K562 (cell line): ENCODE measurements at regions not wholly inside any gene's neighbourhood (a gene's known extent, or its start where the extent isn't known, plus 50 kb on each side); places are given as distances from the start of the nearest gene placed in this dataset.

Source experiments
- ATAC-seq: fragments of 200-7000 bp; cut with Tn5 transposase; 3 replicates; pipeline ENCODE4 v1.9.1; 2020; ENCODE audit warnings: moderate library complexity
- BruUV-seq: library from RNA; stranded (reverse); fragments of 400-500 nt; replicated peaks from 2 replicates; lab custom pipeline; 2021; lab: Mats Ljungman, UMichigan
- CTCF ChIA-PET: fragments of 300-600 bp; formaldehyde crosslinking; extraction: SDS; loops from one replicate; lab custom pipeline; 2021; ENCODE audit warnings: low intra/inter-chr PET ratio; lab: Yijun Ruan, JAX
- POLR2A ChIA-PET: fragments of 300-600, 350-650 bp; sonication (Branson Sonifier 250); formaldehyde crosslinking; extraction: SDS; loops from one replicate; lab custom pipeline; 2021; ENCODE audit warnings: antibody characterized with exemption, inconsistent platforms; lab: Yijun Ruan, JAX
- DNase-seq, 4 experiments: peaks; one replicate each; pipeline versions ENCODE4 v3.0.0 to v3.0.0-alpha.2; 2011 to 2018; ENCODE audit warnings: low spot score in 3 of 4, mixed read lengths in 3 of 4; ENCODE audit errors: extremely low read depth in 1 of 4
- FAIRE-seq: peaks from 2 replicates; lab custom pipeline; 2011; peaks lifted over from hg19 to GRCh38; lab: Jason Lieb, UNC
- H2AFZ ChIP-seq: 2 replicates; pipeline ENCODE4 v1.6.0; 2011; ENCODE audit warnings: low read depth, low read length, control low read depth, inconsistent platforms
- H3K27ac ChIP-seq: fragments of 200-600 bp; 3 replicates; pipeline ENCODE4 v1.8.0; 2011; ENCODE audit warnings: low read depth, mild to moderate bottlenecking, control low read depth, inconsistent platforms, low read length, moderate library complexity, mixed read lengths; ENCODE audit errors: extremely low read depth
- H3K27me3 ChIP-seq, 2 experiments: fragments of 300-600 bp in 1 of 2; 2 replicates in 1 of 2; 3 replicates in 1 of 2; pipeline versions ENCODE4 v1.6.0 to v1.8.0; 2011; ENCODE audit warnings: inconsistent platforms in 2 of 2, low read length in 2 of 2, mild to moderate bottlenecking in 1 of 2, mixed read lengths in 1 of 2, moderate library complexity in 1 of 2; ENCODE audit not compliant: control insufficient read depth in 2 of 2, insufficient read depth in 2 of 2
- H3K36me3 ChIP-seq: fragments of 300-600 bp; 3 replicates; pipeline ENCODE4 v1.8.0; 2011; ENCODE audit warnings: mild to moderate bottlenecking, low read length, inconsistent platforms; ENCODE audit not compliant: control insufficient read depth, insufficient read depth
- H3K4me1 ChIP-seq, 2 experiments: fragments of 200-600 bp in 1 of 2; replicated peaks in 1 of 2; 2 replicates in 1 of 2; 3 replicates in 1 of 2; pipeline versions ENCODE4 v1.5.1 to v1.8.0; 2011; ENCODE audit warnings: inconsistent platforms in 2 of 2, low read length in 2 of 2, mild to moderate bottlenecking in 1 of 2, mixed read lengths in 1 of 2, moderate library complexity in 1 of 2; ENCODE audit not compliant: control insufficient read depth in 2 of 2, insufficient read depth in 2 of 2
- H3K4me2 ChIP-seq: 2 replicates; pipeline ENCODE4 v1.6.1; 2011; ENCODE audit warnings: low read length, control low read depth, inconsistent platforms, mixed read lengths; ENCODE audit not compliant: insufficient read depth
- H3K4me3 ChIP-seq: fragments of 200-600 bp; sonication (generic), shearing (Covaris generic); 2 replicates; pipeline ENCODE4 v1.5.1; 2016; ENCODE audit warnings: control low read depth, inconsistent platforms
- H3K79me2 ChIP-seq: fragments of 200-600 bp; 3 replicates; pipeline ENCODE4 v1.8.0; 2011; ENCODE audit warnings: low read length, inconsistent platforms; ENCODE audit not compliant: control insufficient read depth, insufficient read depth
- H3K9ac ChIP-seq, 2 experiments: 2 replicates each; pipeline versions ENCODE4 v1.6.0 to v1.6.1; 2011; ENCODE audit warnings: low read depth in 2 of 2, low read length in 2 of 2, control low read depth in 1 of 2, inconsistent platforms in 1 of 2, mild to moderate bottlenecking in 1 of 2, mixed read lengths in 1 of 2; ENCODE audit not compliant: insufficient read depth in 1 of 2
- H3K9me1 ChIP-seq: one replicate; pipeline ENCODE4 v1.6.0; 2011; ENCODE audit warnings: inconsistent platforms, mild to moderate bottlenecking, low read length, moderate library complexity; ENCODE audit not compliant: control insufficient read depth, insufficient read depth
- H3K9me3 ChIP-seq: replicated peaks from 2 replicates; pipeline ENCODE4 v1.5.1; 2011; ENCODE audit warnings: low read depth, low read length, inconsistent platforms; ENCODE audit not compliant: control insufficient read depth, insufficient read depth
- H4K20me1 ChIP-seq: replicated peaks from 2 replicates; pipeline ENCODE4 v1.6.1; 2011; ENCODE audit warnings: low read length, inconsistent platforms, mixed read lengths; ENCODE audit not compliant: control insufficient read depth, insufficient read depth
- ETS2 ChIP-seq: IDR thresholded peaks from 2 replicates; pipeline ENCODE4 v1.6.1; 2016; ENCODE audit warnings: borderline replicate concordance, missing genetic modification characterization, mild to moderate bottlenecking, moderate library complexity, missing compliant biosample characterization; ENCODE audit not compliant: poor library complexity, severe bottlenecking
- MBD2 ChIP-seq: sonication (generic); IDR thresholded peaks from 2 replicates; pipeline ENCODE4 v1.6.1; 2016; ENCODE audit warnings: low read depth, borderline replicate concordance
- MYC ChIP-seq, 2 experiments: fragments of 250-450 bp in 1 of 2; sonication (Bioruptor Pico) in 1 of 2; IDR thresholded peaks; 2 replicates each; pipeline versions ENCODE4 v1.5.1 to v1.6.1; 2012 to 2021; ENCODE audit warnings: low read depth in 2 of 2, borderline replicate concordance in 1 of 2, improper control_type of control experiment in 1 of 2, low read length in 1 of 2, mild to moderate bottlenecking in 1 of 2, moderate library complexity in 1 of 2
- NFE2 ChIP-seq: IDR thresholded peaks from 2 replicates; pipeline ENCODE4 v1.6.1; 2014; ENCODE audit warnings: antibody characterized with exemption, low read depth
- POLR2B ChIP-seq: fragments of 450-650 bp; IDR thresholded peaks from 2 replicates; pipeline ENCODE4 v1.6.1; 2018; ENCODE audit warnings: low read depth; ENCODE audit not compliant: partially characterized antibody
- PYGO2 ChIP-seq: fragments of 450-650 bp; IDR thresholded peaks from 2 replicates; pipeline ENCODE4 v1.6.1; 2016; ENCODE audit warnings: mild to moderate bottlenecking, missing genetic modification characterization, moderate library complexity, missing compliant biosample characterization
- SRSF3 ChIP-seq: fragments of 200-400 bp; formaldehyde crosslinking; IDR thresholded peaks from 2 replicates; pipeline ENCODE4 v1.6.1; 2016; ENCODE audit warnings: mild to moderate bottlenecking, low read length, moderate library complexity; ENCODE audit not compliant: insufficient read depth
- ZEB2 ChIP-seq: fragments of 450-650 bp; IDR thresholded peaks from 2 replicates; pipeline ENCODE4 v1.6.1; 2016
- ZFP36 ChIP-seq: fragments of 150-350 bp; IDR thresholded peaks from 2 replicates; pipeline ENCODE4 v1.6.1; 2018; ENCODE audit warnings: low read length, low read depth; ENCODE audit not compliant: partially characterized antibody
- ZNF174 ChIP-seq: fragments of 250-450 bp; sonication (Bioruptor Pico); IDR thresholded peaks from 2 replicates; pipeline ENCODE4 v1.4.0; 2020; ENCODE audit warnings: mild to moderate bottlenecking
- ZNF23 ChIP-seq: fragments of 250-450 bp; sonication (Bioruptor Pico); IDR thresholded peaks from 2 replicates; pipeline ENCODE4 v1.4.0; 2020; ENCODE audit warnings: mild to moderate bottlenecking
- WGBS: fragments of 100-300 bp; shearing (Covaris generic); methylation state at CpG from one replicate; pipeline ENCODE4 v1.1.6; 2016; ENCODE audit warnings: low coverage, mixed read lengths; ENCODE audit not compliant: insufficient coverage; ENCODE audit errors: missing lambda C conversion rate; 5-methylcytosine and 5-hydroxymethylcytosine counted together
- in situ Hi-C: fragments of 300-500 bp; cut with MboI; formaldehyde crosslinking; loops from 4 replicates; pipeline ENCODE4 v1.15.0; 2018; ENCODE audit warnings: inconsistent platforms, mixed read lengths
- intact Hi-C: fragments of 100-400 bp; cut with micrococcal nuclease; formaldehyde crosslinking; loops from 2 replicates; pipeline ENCODE4 v1.14.2; 2022
- TF ChIP-seq, protein P1 (sequence below): fragments of 450-650 bp; IDR thresholded peaks from 2 replicates; pipeline ENCODE4 v1.6.1; 2018; ENCODE audit warnings: mild to moderate bottlenecking, low read depth; ENCODE audit not compliant: partially characterized antibody
- TF ChIP-seq, protein P2 (sequence below), 2 experiments: fragments of 200-800 bp in 1 of 2; sonication (Bioruptor generic) in 1 of 2; sonication (generic) in 1 of 2; formaldehyde crosslinking in 1 of 2; IDR thresholded peaks in 1 of 2; conservative IDR thresholded peaks in 1 of 2; 2 replicates each; pipeline versions ENCODE4 v1.5.0 to v1.6.1; 2016 to 2020; ENCODE audit warnings: missing compliant biosample characterization in 1 of 2, missing genetic modification characterization in 1 of 2, missing genetic modification reagents in 1 of 2

DNA sequence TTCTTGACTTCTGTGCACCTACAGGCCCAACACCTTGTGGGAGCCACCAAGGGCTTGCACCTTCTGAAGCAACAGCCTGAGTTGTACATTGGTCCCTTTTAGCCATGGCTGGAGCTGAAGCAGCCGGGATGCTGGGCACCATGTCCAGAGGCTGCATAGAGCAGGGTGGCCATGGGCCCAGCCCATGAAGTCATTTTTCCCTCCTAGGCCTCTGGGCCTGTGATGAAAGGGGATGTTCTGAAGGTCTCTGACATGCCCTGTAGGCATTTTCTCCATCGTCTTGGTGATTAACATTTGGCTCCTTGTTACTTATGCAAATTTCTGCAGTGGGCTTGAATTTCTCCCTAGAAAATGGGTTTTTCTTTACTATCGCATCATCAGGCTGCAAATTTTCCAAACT lies 83.1 kb upstream of the ACVR1 start:
- in situ Hi-C loops: no loop called here
- Histone ChIP-seq H3K9me3 (peaks cover 14% of the 10 kb centered on the region), H3K36me3 (no peaks in the 10 kb centered on the region), H2AFZ (no peak overlapping the region), H3K9ac (no peak overlapping the region), H3K27ac (no peak overlapping the region), H4K20me1 (no peaks in the 10 kb centered on the region), H3K27me3 (no peaks in the 10 kb centered on the region), H3K4me1 (0 out of 5 replicates have a peak, but pooled peaks cover 0 to 3% of the 10 kb centered on the region in 2 experiments), H3K4me2 (no peak overlapping the region), H3K9me1 (no peaks in the 10 kb centered on the region), H3K79me2 (no peaks in the 10 kb centered on the region), H3K4me3 (no peak overlapping the region)
- POLR2A ChIA-PET: no interaction called here
- FAIRE-seq (no peak), ATAC-seq (no peak), DNase-seq (no peak)
- peak; percentile 75 for TF ChIP-seq ZFP36
- no peak for TF ChIP-seq PYGO2 (tag)
- TF ChIP-seq POLR2B: no peak
- TF ChIP-seq ZNF23 (CRISPR knock-in tag): no peak
- TF ChIP-seq MYC (IDR thresholded peaks at IDR 0.05; ENCODE audit: low read depth, low read length): no peak
- TF ChIP-seq MYC (CRISPR knock-in tag; IDR thresholded peaks at IDR 0.05; ENCODE audit: borderline replicate concordance, low read depth): no peak
- BruUV-seq: no TSS peak
- intact Hi-C loops: no loop called here
- CTCF ChIA-PET: no interaction called here
- 43% methylated on average over 3 of the region's 3 CpGs for WGBS

DNA sequence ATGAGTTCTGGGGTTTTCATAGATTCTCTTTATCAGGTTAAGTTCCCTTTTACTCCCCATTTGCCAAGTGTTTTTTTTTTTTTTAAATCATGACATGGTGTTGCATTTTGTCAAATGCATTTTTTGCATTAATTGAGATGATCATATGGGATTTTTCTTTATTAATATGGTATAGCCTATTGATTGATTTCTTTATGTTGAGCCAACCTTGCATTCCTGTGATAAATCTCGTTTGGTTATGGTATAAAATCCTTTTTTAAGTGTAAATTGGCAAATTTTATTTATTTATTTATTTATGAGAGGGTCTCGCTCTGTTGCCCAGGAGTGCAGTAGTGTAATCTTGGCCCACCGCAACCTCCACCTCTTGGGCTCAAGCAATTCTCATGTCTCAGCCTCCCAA lies 81.5 kb upstream of the ACVR1 start:
- intact Hi-C loops: no loop called here
- POLR2A ChIA-PET: no interaction called here
- ATAC-seq: no peak
- TF ChIP-seq, protein P1, sequence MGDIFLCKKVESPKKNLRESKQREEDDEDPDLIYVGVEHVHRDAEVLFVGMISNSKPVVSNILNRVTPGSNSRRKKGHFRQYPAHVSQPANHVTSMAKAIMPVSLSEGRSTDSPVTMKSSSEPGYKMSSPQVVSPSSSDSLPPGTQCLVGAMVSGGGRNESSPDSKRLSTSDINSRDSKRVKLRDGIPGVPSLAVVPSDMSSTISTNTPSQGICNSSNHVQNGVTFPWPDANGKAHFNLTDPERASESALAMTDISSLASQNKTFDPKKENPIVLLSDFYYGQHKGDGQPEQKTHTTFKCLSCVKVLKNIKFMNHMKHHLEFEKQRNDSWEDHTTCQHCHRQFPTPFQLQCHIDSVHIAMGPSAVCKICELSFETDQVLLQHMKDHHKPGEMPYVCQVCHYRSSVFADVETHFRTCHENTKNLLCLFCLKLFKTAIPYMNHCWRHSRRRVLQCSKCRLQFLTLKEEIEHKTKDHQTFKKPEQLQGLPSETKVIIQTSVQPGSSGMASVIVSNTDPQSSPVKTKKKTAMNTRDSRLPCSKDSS: peak; percentile 48
- TF ChIP-seq, protein P2, sequence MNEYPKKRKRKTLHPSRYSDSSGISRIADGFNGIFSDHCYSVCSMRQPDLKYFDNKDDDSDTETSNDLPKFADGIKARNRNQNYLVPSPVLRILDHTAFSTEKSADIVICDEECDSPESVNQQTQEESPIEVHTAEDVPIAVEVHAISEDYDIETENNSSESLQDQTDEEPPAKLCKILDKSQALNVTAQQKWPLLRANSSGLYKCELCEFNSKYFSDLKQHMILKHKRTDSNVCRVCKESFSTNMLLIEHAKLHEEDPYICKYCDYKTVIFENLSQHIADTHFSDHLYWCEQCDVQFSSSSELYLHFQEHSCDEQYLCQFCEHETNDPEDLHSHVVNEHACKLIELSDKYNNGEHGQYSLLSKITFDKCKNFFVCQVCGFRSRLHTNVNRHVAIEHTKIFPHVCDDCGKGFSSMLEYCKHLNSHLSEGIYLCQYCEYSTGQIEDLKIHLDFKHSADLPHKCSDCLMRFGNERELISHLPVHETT (CRISPR knock-in tag; conservative IDR thresholded peaks at IDR 0.05 in 1 of 2, IDR thresholded peaks at IDR 0.05 in 1 of 2): no peak
- TF ChIP-seq SRSF3 (no peak), MBD2 (no peak), ZEB2 (0 out of 2 replicates have a peak, but pooled peaks have one; percentile 35), ZNF174 (no peak), NFE2 (no peak), ETS2 (tag) (no peak)

More for the DNA sequence above, 81.5 kb upstream of the ACVR1 start:
- H4K20me1 ChIP-seq: no peaks in the 10 kb centered on the region
- no peak overlapping the region for H3K9ac ChIP-seq
- H2AFZ ChIP-seq: no peak overlapping the region
- no peak for DNase-seq
- no peaks in the 10 kb centered on the region for H3K9me1 ChIP-seq
- no peak overlapping the region for H3K27ac ChIP-seq
- H3K4me3 ChIP-seq: no peak overlapping the region
- no peak for FAIRE-seq
- H3K4me1 ChIP-seq: 0 out of 5 replicates have a peak, but pooled peaks cover 0 to under 1% of the 10 kb centered on the region in 2 experiments
- no peak overlapping the region for H3K4me2 ChIP-seq
- CTCF ChIA-PET: no interaction called here
- peaks cover 14% of the 10 kb centered on the region for H3K9me3 ChIP-seq
- BruUV-seq: no TSS peak
- H3K36me3 ChIP-seq: no peaks in the 10 kb centered on the region
- H3K27me3 ChIP-seq: no peaks in the 10 kb centered on the region
- in situ Hi-C loops: no loop called here
- 44% methylated on average over 3 of the region's 3 CpGs for WGBS
- H3K79me2 ChIP-seq: no peaks in the 10 kb centered on the region
